Uterus (tissue), 2 donors: ENCODE measurements at regions not wholly inside any gene's neighbourhood (a gene's known extent, or its start where the extent isn't known, plus 50 kb on each side); places are given as distances from the start of the nearest gene placed in this dataset.

Experiments used
- POLR2A ChIP-seq, 2 donors: fragments of 450-650 bp; IDR thresholded peaks; one replicate each; pipeline ENCODE4 v1.6.1; 2016; ENCODE audit warnings: antibody characterized with exemption in 2 of 2, mild to moderate bottlenecking in 1 of 2, moderate library complexity in 1 of 2
- TF ChIP-seq, protein P1 (sequence below), 4 experiments: fragments of 200-600 bp in 2 of 4; fragments of 450-650 bp in 2 of 4; sonication (generic) in 2 of 4; IDR thresholded peaks; one replicate each; pipeline ENCODE4 v1.5.1; 2016 to 2019; ENCODE audit warnings: antibody characterized with exemption in 4 of 4, mild to moderate bottlenecking in 2 of 4, moderate library complexity in 1 of 4

DNA sequence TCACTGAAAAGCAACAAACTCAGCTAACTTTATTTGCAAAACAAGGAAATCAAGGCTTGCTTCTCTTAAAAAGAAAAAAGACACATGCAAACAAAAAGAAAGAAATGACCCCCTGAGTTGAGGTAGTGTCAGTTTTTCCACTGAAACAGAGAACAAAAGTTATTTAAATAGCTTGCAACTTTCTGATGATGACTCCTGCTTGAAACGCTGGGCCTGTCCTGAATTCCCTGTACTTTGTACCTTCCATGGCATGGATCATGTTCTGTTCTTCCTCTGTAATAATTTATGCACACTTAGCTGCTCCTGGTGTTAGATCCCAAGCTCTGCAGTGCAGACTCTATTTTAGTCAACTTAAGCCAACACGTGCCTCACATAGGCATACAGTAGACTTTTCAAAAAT, 84.0 kb downstream of the SKA1 start:
- TF ChIP-seq, protein P1, sequence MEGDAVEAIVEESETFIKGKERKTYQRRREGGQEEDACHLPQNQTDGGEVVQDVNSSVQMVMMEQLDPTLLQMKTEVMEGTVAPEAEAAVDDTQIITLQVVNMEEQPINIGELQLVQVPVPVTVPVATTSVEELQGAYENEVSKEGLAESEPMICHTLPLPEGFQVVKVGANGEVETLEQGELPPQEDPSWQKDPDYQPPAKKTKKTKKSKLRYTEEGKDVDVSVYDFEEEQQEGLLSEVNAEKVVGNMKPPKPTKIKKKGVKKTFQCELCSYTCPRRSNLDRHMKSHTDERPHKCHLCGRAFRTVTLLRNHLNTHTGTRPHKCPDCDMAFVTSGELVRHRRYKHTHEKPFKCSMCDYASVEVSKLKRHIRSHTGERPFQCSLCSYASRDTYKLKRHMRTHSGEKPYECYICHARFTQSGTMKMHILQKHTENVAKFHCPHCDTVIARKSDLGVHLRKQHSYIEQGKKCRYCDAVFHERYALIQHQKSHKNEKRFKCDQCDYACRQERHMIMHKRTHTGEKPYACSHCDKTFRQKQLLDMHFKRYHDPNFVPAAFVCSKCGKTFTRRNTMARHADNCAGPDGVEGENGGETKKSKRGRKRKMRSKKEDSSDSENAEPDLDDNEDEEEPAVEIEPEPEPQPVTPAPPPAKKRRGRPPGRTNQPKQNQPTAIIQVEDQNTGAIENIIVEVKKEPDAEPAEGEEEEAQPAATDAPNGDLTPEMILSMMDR (IDR thresholded peaks at IDR 0.05) = no peak
- TF ChIP-seq POLR2A (IDR thresholded peaks at IDR 0.05) = no peak
